NCI-H2171 (cell line): ENCODE measurements at regions not wholly inside any gene's neighbourhood (a gene's known extent, or its start where the extent isn't known, plus 50 kb on each side); places are given as distances from the start of the nearest gene placed in this dataset.

Source experiments
- DNase-seq: peaks from one replicate; lab custom pipeline; 2025; lab: John Stamatoyannopoulos, UW

GRCh38 chr2:157933160-157933920 lies 57.2 kb upstream of the ACVR1 start:
- no peak for DNase-seq

GRCh38 chr2:157932480-157933159 lies 56.5 kb upstream of the ACVR1 start:
- no peak for DNase-seq

- no peak for DNase-seq
These were observed 55.4 kb upstream of the ACVR1 start for GRCh38 chr2:157931542-157931941.

GRCh38 chr2:157930728-157931127 lies 54.6 kb upstream of the ACVR1 start:
- no peak for DNase-seq

GRCh38 chr2:157929871-157930667 lies 53.9 kb upstream of the ACVR1 start:
- no peak for DNase-seq

GRCh38 chr2:157928372-157928771 lies 52.2 kb upstream of the ACVR1 start:
- DNase-seq, result no peak

GRCh38 chr2:157927155-157927554 lies 51.0 kb upstream of the ACVR1 start:
- no peak for DNase-seq
